HCT116 (cell line): ENCODE measurements at regions not wholly inside any gene's neighbourhood (a gene's known extent, or its start where the extent isn't known, plus 50 kb on each side); places are given as distances from the start of the nearest gene placed in this dataset.

Source experiments
- ATAC-seq: fragments of 200-7000 bp; cut with Tn5 transposase; 2 replicates; pipeline ENCODE4 v1.9.1; 2020; ENCODE audit warnings: mild to moderate bottlenecking, moderate library complexity
- BruUV-seq: library from RNA; stranded (reverse); fragments of 400-500 nt; replicated peaks from 2 replicates; lab custom pipeline; 2021; lab: Mats Ljungman, UMichigan
- CTCF ChIA-PET: fragments of 300-600 bp; sonication (Branson Sonifier 250); formaldehyde crosslinking; loops from one replicate; lab custom pipeline; 2021; ENCODE audit warnings: antibody characterized with exemption; lab: Charles Lee
- POLR2A ChIA-PET: fragments of 300-600, 350-600 bp; sonication (Branson Sonifier 250); formaldehyde crosslinking; loops from one replicate; lab custom pipeline; 2021; ENCODE audit warnings: antibody characterized with exemption; lab: Charles Lee
- RAD21 ChIA-PET, 2 experiments: fragments of 300-600 bp; sonication (Branson Sonifier 250); formaldehyde crosslinking; loops; one replicate each; lab custom pipeline; 2023; ENCODE audit warnings: low total read pairs in 2 of 2; ENCODE audit not compliant: uncharacterized antibody in 2 of 2, unreplicated experiment in 2 of 2, low non-redundant PET in 1 of 2; lab: Charles Lee
- DNase-seq: peaks from one replicate; pipeline ENCODE4 v3.0.0-alpha.2; 2010; ENCODE audit warnings: low read depth, low spot score
- H2AFZ ChIP-seq: fragments of 200-600 bp; shearing (Covaris generic), sonication (generic); 2 replicates; pipeline ENCODE4 v1.6.1; 2017; ENCODE audit warnings: low read depth, mixed run types, mixed read lengths, antibody characterized with exemption, low read length; ENCODE audit not compliant: poor library complexity, severe bottlenecking
- H3K27ac ChIP-seq: 2 replicates; pipeline ENCODE4 v1.5.1; 2012; ENCODE audit warnings: low read depth, low read length
- H3K27me3 ChIP-seq: fragments of 200-600 bp; sonication (generic); 2 replicates; pipeline ENCODE4 v1.6.1; 2016; ENCODE audit warnings: mixed run types, low read length, mixed read lengths; ENCODE audit not compliant: insufficient read depth
- H3K36me3 ChIP-seq, 2 experiments: fragments of 200-500 bp in 1 of 2; fragments of 200-600 bp in 1 of 2; sonication (Bioruptor generic) in 1 of 2; sonication (generic) in 1 of 2; 2 replicates each; pipeline versions ENCODE4 v1.5.1 to v1.6.1; 2014 to 2016; ENCODE audit warnings: low read length in 2 of 2, inconsistent platforms in 1 of 2, mixed read lengths in 1 of 2, mixed run types in 1 of 2; ENCODE audit not compliant: insufficient read depth in 2 of 2, control insufficient read depth in 1 of 2
- H3K4me1 ChIP-seq, 2 experiments: fragments of 200-600 bp in 1 of 2; sonication (generic) in 1 of 2; 2 replicates each; pipeline versions ENCODE4 v1.5.1 to v1.6.1; 2012 to 2017; ENCODE audit warnings: low read length in 2 of 2, inconsistent platforms in 1 of 2, mild to moderate bottlenecking in 1 of 2, mixed read lengths in 1 of 2, mixed run types in 1 of 2, moderate library complexity in 1 of 2; ENCODE audit not compliant: insufficient read depth in 2 of 2, control insufficient read depth in 1 of 2
- H3K4me2 ChIP-seq: fragments of 200-600 bp; sonication (generic); 2 replicates; pipeline ENCODE4 v1.6.1; 2017; ENCODE audit warnings: mixed run types, low read length, mixed read lengths
- H3K4me3 ChIP-seq, 2 experiments: fragments of 200-600 bp in 1 of 2; sonication (generic) in 1 of 2; replicated peaks in 1 of 2; 2 replicates each; pipeline ENCODE4 v1.5.1; 2011 to 2016; ENCODE audit warnings: low read length in 2 of 2, control low read depth in 1 of 2, low read depth in 1 of 2, mild to moderate bottlenecking in 1 of 2, mixed read lengths in 1 of 2, mixed run types in 1 of 2
- H3K79me2 ChIP-seq: fragments of 200-600 bp; sonication (generic); 2 replicates; pipeline ENCODE4 v1.6.1; 2017; ENCODE audit warnings: mild to moderate bottlenecking, mixed run types, low read length, moderate library complexity, mixed read lengths; ENCODE audit not compliant: insufficient read depth
- H3K9ac ChIP-seq: fragments of 200-600 bp; sonication (generic); 2 replicates; pipeline ENCODE4 v1.6.1; 2016; ENCODE audit warnings: low read length, mixed read lengths
- H3K9me2 ChIP-seq: fragments of 200-600 bp; sonication (generic), shearing (Covaris generic); 2 replicates; pipeline ENCODE4 v1.6.1; 2017; ENCODE audit warnings: mixed run types, mild to moderate bottlenecking, moderate library complexity; ENCODE audit not compliant: insufficient read depth
- H3K9me3 ChIP-seq, 2 experiments: fragments of 200-500 bp in 1 of 2; fragments of 200-600 bp in 1 of 2; sonication (Bioruptor generic) in 1 of 2; sonication (generic) in 1 of 2; 2 replicates each; pipeline ENCODE4 v1.6.1; 2014 to 2017; ENCODE audit warnings: low read length in 2 of 2, mixed read lengths in 2 of 2, inconsistent platforms in 1 of 2, low read depth in 1 of 2, mild to moderate bottlenecking in 1 of 2, mixed run types in 1 of 2, moderate library complexity in 1 of 2; ENCODE audit not compliant: control insufficient read depth in 1 of 2, insufficient read depth in 1 of 2
- H4K20me1 ChIP-seq: fragments of 200-600 bp; sonication (generic), shearing (Covaris generic); 2 replicates; pipeline ENCODE4 v1.6.1; 2017; ENCODE audit warnings: mixed run types, mild to moderate bottlenecking, moderate library complexity; ENCODE audit not compliant: insufficient read depth
- CBX3 ChIP-seq: IDR thresholded peaks from 2 replicates; pipeline ENCODE4 v1.6.1; 2012; ENCODE audit warnings: low read depth
- EGR1 ChIP-seq: IDR thresholded peaks from 2 replicates; pipeline ENCODE4 v1.6.1; 2012; ENCODE audit warnings: low read depth
- EZH2phosphoT487 ChIP-seq: fragments of 200-600 bp; IDR thresholded peaks from 2 replicates; pipeline ENCODE4 v1.6.1; 2018; ENCODE audit warnings: antibody characterized with exemption, borderline replicate concordance
- FOSL1 ChIP-seq: IDR thresholded peaks from 2 replicates; pipeline ENCODE4 v1.6.1; 2012; ENCODE audit warnings: low read depth
- POLR2A ChIP-seq: IDR thresholded peaks from 2 replicates; pipeline ENCODE4 v1.7.0; 2011; ENCODE audit warnings: borderline replicate concordance; ENCODE audit not compliant: insufficient read depth, insufficient read length; ENCODE audit errors: extremely low read depth
- SIN3A ChIP-seq: IDR thresholded peaks from 2 replicates; pipeline ENCODE4 v1.6.1; 2012; ENCODE audit warnings: low read depth
- SP1 ChIP-seq: IDR thresholded peaks from 2 replicates; pipeline ENCODE4 v1.6.1; 2012; ENCODE audit warnings: low read depth
- SRF ChIP-seq: IDR thresholded peaks from 2 replicates; pipeline ENCODE4 v1.6.1; 2012; ENCODE audit warnings: low read depth
- TCF7L2 ChIP-seq: IDR thresholded peaks from 2 replicates; pipeline ENCODE4 v1.7.0; 2011; ENCODE audit warnings: borderline replicate concordance, inconsistent platforms; ENCODE audit not compliant: insufficient read depth, insufficient read length; ENCODE audit errors: extremely low read depth
- ZFX ChIP-seq: fragments of 450-650 bp; IDR thresholded peaks from 2 replicates; pipeline ENCODE4 v1.6.1; 2017
- intact Hi-C: fragments of 100-400 bp; cut with micrococcal nuclease; formaldehyde crosslinking; loops from 2 replicates; pipeline ENCODE4 v1.10.0; 2022
- TF ChIP-seq, protein P1 (sequence below): IDR thresholded peaks from 2 replicates; pipeline ENCODE4 v1.6.1; 2012
- TF ChIP-seq, protein P2 (sequence below): IDR thresholded peaks from 2 replicates; pipeline ENCODE4 v1.6.1; 2012
- TF ChIP-seq, protein P3 (sequence below): IDR thresholded peaks from 2 replicates; pipeline ENCODE4 v1.6.1; 2012; ENCODE audit warnings: low read depth
- TF ChIP-seq, protein P4 (sequence below): IDR thresholded peaks from 2 replicates; pipeline ENCODE4 v1.6.1; 2011; ENCODE audit warnings: mild to moderate bottlenecking, low read length, moderate library complexity; ENCODE audit not compliant: insufficient replicate concordance; ENCODE audit errors: extremely low read depth

DNA sequence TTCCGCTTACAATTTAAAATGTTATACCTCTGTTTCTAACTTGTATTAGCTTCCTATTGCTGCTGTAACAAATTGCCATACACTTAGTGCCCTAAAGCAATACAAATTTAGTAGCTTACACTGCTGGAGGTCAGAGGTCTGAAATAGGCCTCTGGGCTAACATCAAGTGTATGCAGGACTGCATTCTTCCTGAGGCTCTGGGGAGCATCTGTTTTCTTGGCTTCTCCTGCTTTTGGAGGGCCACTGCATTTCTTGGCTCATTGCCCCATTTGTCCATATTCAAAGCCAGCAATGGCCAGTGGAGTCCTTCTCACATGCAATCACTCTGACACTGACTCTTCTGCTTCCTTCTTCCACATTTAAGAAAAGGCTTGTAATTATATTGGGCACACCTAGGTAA is 639.8 kb upstream of the INTU start:
- no peak overlapping the region for H2AFZ ChIP-seq
- no peak for DNase-seq

DNA sequence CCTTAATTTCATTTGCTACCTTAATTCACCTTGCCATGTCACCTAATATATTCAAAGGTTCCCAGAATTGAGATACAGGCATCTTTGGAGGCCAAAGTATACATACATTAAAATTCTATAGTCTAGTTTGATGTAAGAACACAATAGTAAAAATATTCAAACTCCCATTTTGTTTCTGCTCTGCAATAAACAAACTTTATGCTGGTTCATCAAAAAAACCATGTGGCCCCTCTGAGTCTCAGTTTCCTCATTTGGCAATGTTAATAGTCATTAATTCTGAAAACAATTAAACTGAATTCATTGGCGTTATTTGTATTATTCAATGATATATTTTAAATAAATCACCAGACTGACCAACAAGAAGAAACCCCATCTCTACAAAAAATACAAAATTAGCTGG is 639.4 kb upstream of the INTU start:
- POLR2A ChIA-PET = no interaction called here
- intact Hi-C loops = no loop called here
- no peaks in the 10 kb centered on the region for H3K79me2 ChIP-seq
- ATAC-seq = no peak
- H3K27me3 ChIP-seq = no peaks in the 10 kb centered on the region
- no peak overlapping the region for H3K4me2 ChIP-seq
- H3K4me3 ChIP-seq = no peak overlapping the region
- no peak overlapping the region for H2AFZ ChIP-seq
- DNase-seq = no peak
- CTCF ChIA-PET = no interaction called here
- no TSS peak for BruUV-seq
- no peaks in the 10 kb centered on the region for H4K20me1 ChIP-seq
- H3K9me3 ChIP-seq = no peaks in the 10 kb centered on the region
- H3K27ac ChIP-seq = no peak overlapping the region
- no peaks in the 10 kb centered on the region for H3K4me1 ChIP-seq
- RAD21 ChIA-PET = no interaction called here
- no peak overlapping the region for H3K9ac ChIP-seq
- H3K9me2 ChIP-seq = no peaks in the 10 kb centered on the region
- no peaks in the 10 kb centered on the region for H3K36me3 ChIP-seq
- TF ChIP-seq, protein P1, sequence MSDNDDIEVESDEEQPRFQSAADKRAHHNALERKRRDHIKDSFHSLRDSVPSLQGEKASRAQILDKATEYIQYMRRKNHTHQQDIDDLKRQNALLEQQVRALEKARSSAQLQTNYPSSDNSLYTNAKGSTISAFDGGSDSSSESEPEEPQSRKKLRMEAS = no peak
- no peak for TF ChIP-seq SRF
- TF ChIP-seq POLR2A = no peak
- TF ChIP-seq, protein P2, sequence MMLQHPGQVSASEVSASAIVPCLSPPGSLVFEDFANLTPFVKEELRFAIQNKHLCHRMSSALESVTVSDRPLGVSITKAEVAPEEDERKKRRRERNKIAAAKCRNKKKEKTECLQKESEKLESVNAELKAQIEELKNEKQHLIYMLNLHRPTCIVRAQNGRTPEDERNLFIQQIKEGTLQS = no peak
- TF ChIP-seq EGR1 = no peak
- TF ChIP-seq EZH2phosphoT487 = no peak
- TF ChIP-seq, protein P3, sequence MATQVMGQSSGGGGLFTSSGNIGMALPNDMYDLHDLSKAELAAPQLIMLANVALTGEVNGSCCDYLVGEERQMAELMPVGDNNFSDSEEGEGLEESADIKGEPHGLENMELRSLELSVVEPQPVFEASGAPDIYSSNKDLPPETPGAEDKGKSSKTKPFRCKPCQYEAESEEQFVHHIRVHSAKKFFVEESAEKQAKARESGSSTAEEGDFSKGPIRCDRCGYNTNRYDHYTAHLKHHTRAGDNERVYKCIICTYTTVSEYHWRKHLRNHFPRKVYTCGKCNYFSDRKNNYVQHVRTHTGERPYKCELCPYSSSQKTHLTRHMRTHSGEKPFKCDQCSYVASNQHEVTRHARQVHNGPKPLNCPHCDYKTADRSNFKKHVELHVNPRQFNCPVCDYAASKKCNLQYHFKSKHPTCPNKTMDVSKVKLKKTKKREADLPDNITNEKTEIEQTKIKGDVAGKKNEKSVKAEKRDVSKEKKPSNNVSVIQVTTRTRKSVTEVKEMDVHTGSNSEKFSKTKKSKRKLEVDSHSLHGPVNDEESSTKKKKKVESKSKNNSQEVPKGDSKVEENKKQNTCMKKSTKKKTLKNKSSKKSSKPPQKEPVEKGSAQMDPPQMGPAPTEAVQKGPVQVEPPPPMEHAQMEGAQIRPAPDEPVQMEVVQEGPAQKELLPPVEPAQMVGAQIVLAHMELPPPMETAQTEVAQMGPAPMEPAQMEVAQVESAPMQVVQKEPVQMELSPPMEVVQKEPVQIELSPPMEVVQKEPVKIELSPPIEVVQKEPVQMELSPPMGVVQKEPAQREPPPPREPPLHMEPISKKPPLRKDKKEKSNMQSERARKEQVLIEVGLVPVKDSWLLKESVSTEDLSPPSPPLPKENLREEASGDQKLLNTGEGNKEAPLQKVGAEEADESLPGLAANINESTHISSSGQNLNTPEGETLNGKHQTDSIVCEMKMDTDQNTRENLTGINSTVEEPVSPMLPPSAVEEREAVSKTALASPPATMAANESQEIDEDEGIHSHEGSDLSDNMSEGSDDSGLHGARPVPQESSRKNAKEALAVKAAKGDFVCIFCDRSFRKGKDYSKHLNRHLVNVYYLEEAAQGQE = no peak
- TF ChIP-seq CBX3 = no peak
- no peak for TF ChIP-seq SP1
- no peak for TF ChIP-seq ZFX
- TF ChIP-seq FOSL1 = no peak
- TF ChIP-seq TCF7L2 = no peak

More for the DNA sequence above, 639.8 kb upstream of the INTU start:
- no peak for ATAC-seq
- Histone ChIP-seq H3K27me3 (no peaks in the 10 kb centered on the region), H3K9me3 (no peaks in the 10 kb centered on the region), H3K4me1 (no peaks in the 10 kb centered on the region), H3K4me2 (no peak overlapping the region), H4K20me1 (no peaks in the 10 kb centered on the region), H3K9ac (no peak overlapping the region), H3K79me2 (no peaks in the 10 kb centered on the region), H3K36me3 (no peaks in the 10 kb centered on the region), H3K4me3 (no peak overlapping the region), H3K9me2 (no peaks in the 10 kb centered on the region), H3K27ac (no peak overlapping the region)
- ChIA-PET CTCF (no interaction called here), RAD21 (no interaction called here), POLR2A (no interaction called here)
- intact Hi-C loops = no loop called here
- no peak for TF ChIP-seq SIN3A
- TF ChIP-seq, protein P4, sequence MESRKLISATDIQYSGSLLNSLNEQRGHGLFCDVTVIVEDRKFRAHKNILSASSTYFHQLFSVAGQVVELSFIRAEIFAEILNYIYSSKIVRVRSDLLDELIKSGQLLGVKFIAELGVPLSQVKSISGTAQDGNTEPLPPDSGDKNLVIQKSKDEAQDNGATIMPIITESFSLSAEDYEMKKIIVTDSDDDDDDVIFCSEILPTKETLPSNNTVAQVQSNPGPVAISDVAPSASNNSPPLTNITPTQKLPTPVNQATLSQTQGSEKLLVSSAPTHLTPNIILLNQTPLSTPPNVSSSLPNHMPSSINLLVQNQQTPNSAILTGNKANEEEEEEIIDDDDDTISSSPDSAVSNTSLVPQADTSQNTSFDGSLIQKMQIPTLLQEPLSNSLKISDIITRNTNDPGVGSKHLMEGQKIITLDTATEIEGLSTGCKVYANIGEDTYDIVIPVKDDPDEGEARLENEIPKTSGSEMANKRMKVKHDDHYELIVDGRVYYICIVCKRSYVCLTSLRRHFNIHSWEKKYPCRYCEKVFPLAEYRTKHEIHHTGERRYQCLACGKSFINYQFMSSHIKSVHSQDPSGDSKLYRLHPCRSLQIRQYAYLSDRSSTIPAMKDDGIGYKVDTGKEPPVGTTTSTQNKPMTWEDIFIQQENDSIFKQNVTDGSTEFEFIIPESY = no peak
- BruUV-seq = no TSS peak
